NB4 (cell line): ENCODE measurements at regions not wholly inside any gene's neighbourhood (a gene's known extent, or its start where the extent isn't known, plus 50 kb on each side); places are given as distances from the start of the nearest gene placed in this dataset.
A peak's percentile ranks its signal among the peaks of the same experiment; 100 is the strongest.
"Not testable (repeated sequence)": the region's sequence is repeated elsewhere in the genome, so short reads cannot be mapped to it uniquely, and the experiment has no call there.

Experiments
- DNase-seq: peaks from one replicate; pipeline ENCODE4 v3.0.0; 2010; ENCODE audit warnings: low read depth
- H3K4me3 ChIP-seq: one replicate; pipeline ENCODE4 v1.5.1; 2011; ENCODE audit warnings: mild to moderate bottlenecking, low read depth, low read length, moderate library complexity
- CTCF ChIP-seq: IDR thresholded peaks from one replicate; pipeline ENCODE4 v1.5.1; 2012; ENCODE audit warnings: low read depth, low read length
- MAX ChIP-seq: IDR thresholded peaks from 2 replicates; pipeline ENCODE4 v1.6.1; 2011; ENCODE audit warnings: low read depth, low read length
- MYC ChIP-seq: IDR thresholded peaks from 2 replicates; pipeline ENCODE4 v1.6.1; 2011; ENCODE audit warnings: low read depth, low read length
- POLR2A ChIP-seq: IDR thresholded peaks from 2 replicates; pipeline ENCODE4 v1.6.1; 2011; ENCODE audit warnings: mild to moderate bottlenecking; ENCODE audit not compliant: insufficient read length; ENCODE audit errors: extremely low read depth

GRCh38 chr11:29159552-29160465, 857.0 kb downstream of the KCNA4 start:
- H3K4me3 ChIP-seq = no peak overlapping the region
- DNase-seq = peak; percentile 45
- TF ChIP-seq MYC = no peak
- TF ChIP-seq CTCF = peak; percentile 51

GRCh38 chr11:29153078-29153477, 863.8 kb downstream of the KCNA4 start:
- DNase-seq = no peak
- TF ChIP-seq MYC (no peak), CTCF (no peak), POLR2A (no peak), MAX (no peak)
- no peak overlapping the region for H3K4me3 ChIP-seq

- H3K4me3 ChIP-seq, DNase-seq: not testable (repeated sequence)
Measured at GRCh38 chr11:29142573-29142972, 874.3 kb downstream of the KCNA4 start.

GRCh38 chr11:29135504-29135903, 881.3 kb downstream of the KCNA4 start:
- TF ChIP-seq MAX = no peak
- no peak for TF ChIP-seq POLR2A
- TF ChIP-seq MYC = no peak
- TF ChIP-seq CTCF = no peak
- DNase-seq = no peak

GRCh38 chr11:29131055-29131454, 885.8 kb downstream of the KCNA4 start:
- DNase-seq = no peak
- no peak overlapping the region for H3K4me3 ChIP-seq
- no peak for TF ChIP-seq MAX
- no peak for TF ChIP-seq POLR2A
- TF ChIP-seq CTCF = no peak
- TF ChIP-seq MYC = no peak

More at GRCh38 chr11:29135504-29135903, 881.3 kb downstream of the KCNA4 start:
- no peak overlapping the region for H3K4me3 ChIP-seq

- TF ChIP-seq MYC (no peak), POLR2A (no peak), MAX (no peak), CTCF (no peak)
- no peak overlapping the region for H3K4me3 ChIP-seq
- peak; percentile 8 for DNase-seq
Measured at GRCh38 chr11:29129844-29130243, 887.0 kb downstream of the KCNA4 start.
